GM19351 (cell line): ENCODE measurements at regions not wholly inside any gene's neighbourhood (a gene's known extent, or its start where the extent isn't known, plus 50 kb on each side); places are given as distances from the start of the nearest gene placed in this dataset.
"Not testable (repeated sequence)": the region's sequence is repeated elsewhere in the genome, so short reads cannot be mapped to it uniquely, and the experiment has no call there.

Experiments used
- ATAC-seq: cut with Tn5 transposase; IDR thresholded peaks from one replicate; pipeline ENCODE4 v1.9.1; 2021; ENCODE audit warnings: mild to moderate bottlenecking, moderate library complexity; ENCODE audit not compliant: unreplicated experiment

GRCh38 chr2:132220589-132220988, 58.8 kb upstream of the ANKRD30BL start:
- ATAC-seq, result not testable (repeated sequence)

GRCh38 chr2:132221886-132222285, 60.1 kb upstream of the ANKRD30BL start:
- ATAC-seq, result not testable (repeated sequence)

DNA sequence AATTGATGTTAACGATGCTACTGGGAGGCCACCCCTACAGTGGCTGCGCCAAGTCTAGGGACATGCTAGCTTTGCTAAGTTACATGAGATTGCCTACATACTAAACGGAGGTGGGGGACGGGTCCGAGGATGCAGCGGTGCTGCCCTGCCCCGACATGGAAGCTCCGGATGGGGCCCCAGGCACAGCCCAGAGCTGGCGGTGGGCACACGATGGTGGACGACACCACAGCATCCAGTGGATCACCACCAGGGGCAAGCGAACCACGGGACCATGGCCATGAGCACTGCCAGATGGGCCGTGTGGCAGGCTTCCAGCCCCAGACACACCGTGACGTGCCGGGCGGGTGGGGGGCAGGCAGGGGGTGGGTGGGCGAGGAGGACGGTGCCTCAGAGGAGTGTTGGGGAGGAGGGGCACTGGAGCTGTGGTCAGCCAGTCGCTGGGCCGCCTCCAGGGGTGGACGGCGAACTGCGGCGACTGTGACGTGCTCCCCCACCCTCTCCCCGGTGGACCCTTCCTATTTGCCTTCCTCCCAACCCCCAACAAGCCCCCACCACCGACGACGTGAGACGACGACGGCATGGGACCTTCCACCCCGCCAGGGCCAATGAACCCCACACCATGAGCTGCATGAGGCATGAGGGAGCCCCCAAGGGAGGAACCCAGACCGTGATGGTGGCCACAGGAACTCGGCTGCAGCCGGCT, 90.6 kb upstream of the ANKRD30BL start:
- no peak for ATAC-seq

- no peak for ATAC-seq
Measured at GRCh38 chr2:132252894-132253264, 91.1 kb upstream of the ANKRD30BL start.

GRCh38 chr2:132253496-132254305, 91.9 kb upstream of the ANKRD30BL start:
- no peak for ATAC-seq

GRCh38 chr2:132254306-132254919, 92.7 kb upstream of the ANKRD30BL start:
- ATAC-seq, result not testable (repeated sequence)

- ATAC-seq, result no peak
Measured at GRCh38 chr2:132255714-132256113, 94.0 kb upstream of the ANKRD30BL start.

DNA sequence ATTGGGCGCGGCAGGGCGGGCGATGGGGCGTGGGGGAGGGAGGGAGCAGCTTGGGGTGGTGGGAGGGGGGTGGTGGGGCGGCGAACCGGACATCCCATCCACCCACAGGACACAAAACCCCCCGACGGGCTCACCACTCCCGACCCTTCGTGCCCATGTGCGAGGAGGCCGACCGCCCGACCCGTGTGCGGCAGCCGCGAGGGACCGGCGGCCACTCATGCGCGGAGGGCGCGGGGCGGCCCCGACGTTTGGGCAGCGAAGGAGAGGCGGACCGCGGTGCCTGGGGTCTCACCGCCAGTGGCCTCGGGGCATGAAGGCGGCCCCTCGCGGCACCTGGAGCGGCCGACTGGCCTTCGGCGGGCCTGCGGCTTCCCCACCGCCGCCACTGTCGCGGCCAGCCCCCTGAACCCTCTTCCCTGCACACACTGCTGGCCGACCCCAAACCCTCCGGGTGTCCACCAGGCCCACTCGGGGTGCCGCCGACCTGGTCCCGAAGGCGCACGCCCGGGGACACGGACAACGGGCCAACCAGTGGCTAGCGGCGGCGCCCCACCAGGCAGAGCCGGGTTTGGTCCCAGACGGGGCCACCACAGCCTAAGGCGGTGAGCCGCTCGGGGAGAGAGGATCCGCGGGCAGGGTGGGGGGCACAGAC, 94.6 kb upstream of the ANKRD30BL start:
- no peak for ATAC-seq

GRCh38 chr2:132256903-132257300, 95.2 kb upstream of the ANKRD30BL start:
- not testable (repeated sequence) for ATAC-seq

DNA sequence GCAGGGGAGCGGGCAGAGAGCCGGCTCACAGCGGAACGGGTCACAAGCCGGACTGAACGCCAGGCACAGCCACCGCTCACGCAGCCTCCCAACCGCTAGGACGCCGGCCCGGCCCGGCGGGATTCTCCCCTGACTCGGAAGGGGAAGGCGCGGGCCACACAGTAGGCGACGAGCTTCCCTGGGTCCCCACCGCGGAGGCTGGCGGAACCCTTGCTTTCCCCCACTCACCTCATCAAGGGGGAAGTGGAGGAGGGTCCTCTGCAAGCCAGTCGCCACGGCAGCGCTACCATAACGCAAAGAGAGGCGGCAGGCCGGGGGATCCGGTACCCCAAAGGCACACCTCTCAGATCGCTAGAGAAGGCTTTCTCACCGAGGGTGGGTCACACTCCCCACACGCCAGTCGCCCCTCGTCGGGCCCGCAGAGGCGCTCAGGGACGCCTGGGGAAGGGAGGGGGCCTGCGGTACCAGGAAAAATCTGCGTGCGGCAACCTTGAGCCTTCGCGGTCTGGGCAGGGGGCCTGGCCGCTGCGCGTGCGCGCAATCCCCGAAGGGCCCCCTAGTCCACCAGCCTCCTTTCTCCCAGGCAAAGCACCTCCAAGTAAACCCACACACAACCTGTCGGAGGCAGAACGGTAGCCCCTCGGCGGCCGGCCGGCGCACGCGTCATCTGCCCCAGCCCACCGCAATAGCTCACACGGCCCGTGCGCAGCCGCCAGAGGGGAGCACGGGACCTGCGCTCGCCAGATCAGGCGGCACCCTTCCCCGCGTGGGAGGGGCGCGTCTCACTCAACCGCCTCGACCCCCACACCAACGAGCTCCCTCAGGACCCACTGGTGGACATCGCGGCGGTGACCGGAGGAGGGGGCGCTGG, 95.8 kb upstream of the ANKRD30BL start:
- not testable (repeated sequence) for ATAC-seq

- not testable (repeated sequence) for ATAC-seq
Measured at GRCh38 chr2:132259276-132259675, 97.5 kb upstream of the ANKRD30BL start.

DNA sequence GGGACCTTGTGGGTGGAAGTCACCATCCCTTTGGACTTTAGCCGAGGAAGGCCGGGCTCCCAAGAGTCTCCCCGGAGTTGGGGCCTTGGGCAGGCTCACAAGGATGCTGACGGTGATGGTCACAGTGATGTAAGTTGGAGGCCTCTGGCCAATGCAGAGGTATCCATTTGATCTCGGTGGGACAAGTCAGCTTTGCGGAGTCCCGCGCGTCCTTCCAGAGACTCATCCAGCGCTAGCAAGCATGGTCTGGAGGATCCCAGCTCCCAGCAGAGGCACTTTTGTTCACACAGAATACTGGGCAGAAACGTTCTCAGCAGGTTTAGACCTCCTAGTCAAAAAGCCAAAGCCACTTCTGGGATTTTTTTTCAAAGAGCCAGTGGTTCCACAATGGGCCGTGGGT, 103.8 kb upstream of the ANKRD30BL start:
- ATAC-seq, result not testable (repeated sequence)

GRCh38 chr2:132267105-132267497, 105.3 kb upstream of the ANKRD30BL start:
- ATAC-seq, result no peak

GRCh38 chr2:132267498-132268283, 105.9 kb upstream of the ANKRD30BL start:
- peak; percentile 48 for ATAC-seq

DNA sequence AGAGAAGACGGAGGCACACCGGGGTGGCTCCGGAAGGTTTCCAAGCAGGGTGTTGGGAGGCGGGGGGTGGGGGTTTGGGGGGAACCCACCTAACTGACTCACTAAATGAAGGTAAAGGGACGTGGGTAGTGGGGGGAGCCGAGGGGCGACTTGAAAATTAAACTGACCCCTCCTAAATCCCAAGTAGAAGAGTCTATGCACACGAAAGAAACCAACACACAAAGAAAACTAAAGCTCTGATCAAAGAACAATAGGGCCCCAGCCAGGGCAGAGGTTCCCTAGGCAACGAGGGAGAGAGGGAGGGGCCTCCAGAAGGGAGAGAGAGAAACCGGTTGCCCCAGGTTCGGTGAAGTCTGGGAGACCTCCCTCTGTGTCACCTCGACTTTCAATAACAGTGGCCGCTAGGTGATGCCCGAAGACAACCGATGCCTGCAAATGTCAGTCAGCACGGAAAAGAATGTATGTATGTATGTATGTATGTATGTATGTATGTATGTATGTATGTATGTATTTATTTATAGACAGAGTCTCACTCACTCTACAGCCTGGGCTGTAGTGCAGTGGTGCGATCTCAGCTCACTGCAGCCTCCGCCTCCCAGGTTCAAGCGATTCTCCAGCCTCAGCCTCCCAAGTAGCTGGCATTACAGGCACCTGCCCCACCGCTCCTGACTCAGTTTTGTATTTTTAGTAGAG, 106.7 kb upstream of the ANKRD30BL start:
- not testable (repeated sequence) for ATAC-seq

- ATAC-seq, result no peak
Measured at GRCh38 chr2:132268977-132269523, 107.3 kb upstream of the ANKRD30BL start.

DNA sequence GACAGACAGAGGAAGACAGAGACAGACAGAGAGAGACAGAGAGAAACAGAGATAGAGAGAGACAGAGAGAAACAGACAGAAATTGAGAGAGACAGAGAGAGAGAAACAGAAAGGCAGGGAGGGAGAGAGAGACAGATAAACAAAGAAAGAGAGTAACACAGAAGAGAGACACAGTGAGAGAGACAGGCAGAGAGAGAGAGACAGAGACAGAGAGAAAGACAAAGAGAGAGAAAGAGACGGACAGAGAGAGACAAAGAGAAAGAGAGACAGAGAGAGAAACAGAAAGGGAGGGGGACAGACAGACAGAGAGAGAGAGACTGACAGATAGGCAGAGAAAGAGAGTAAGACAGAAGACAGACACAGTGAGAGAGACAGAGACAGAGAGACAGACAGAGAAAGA, 108.5 kb upstream of the ANKRD30BL start:
- no peak for ATAC-seq

DNA sequence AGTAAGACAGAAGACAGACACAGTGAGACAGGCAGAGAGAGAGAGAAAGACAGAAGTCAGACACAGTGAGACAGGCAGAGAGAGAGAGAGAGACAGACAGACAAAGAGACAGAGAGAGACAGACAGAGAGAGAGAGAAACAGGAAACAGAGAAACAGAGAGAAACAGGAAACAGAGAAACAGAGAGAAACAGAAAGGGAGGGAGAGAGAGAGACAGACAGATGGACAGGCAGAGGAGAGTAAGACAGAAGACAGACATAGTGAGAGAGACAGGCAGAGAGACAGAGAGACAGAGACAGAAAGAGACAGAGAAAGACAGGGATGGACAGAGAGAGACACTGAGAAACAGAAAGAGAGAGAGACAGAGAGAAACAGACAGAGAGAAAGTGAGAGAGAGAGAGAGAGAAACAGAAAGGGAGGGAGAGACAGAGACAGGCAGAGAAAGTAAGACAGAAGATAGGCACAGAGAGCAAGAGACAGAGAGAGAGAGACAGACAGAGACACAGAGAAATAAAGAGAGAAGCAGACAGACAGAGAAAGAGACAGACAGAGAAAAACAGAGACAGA, 109.3 kb upstream of the ANKRD30BL start:
- no peak for ATAC-seq
